ENCODE measurements at regions not wholly inside any gene's neighbourhood (a gene's known extent, or its start where the extent isn't known, plus 50 kb on each side); places are given as distances from the start of the nearest gene placed in this dataset.

GRCh38 chr17:36730095-36730808, 128.9 kb downstream of the MRM1 start:
- DNase-seq: no peak

- no peak for DNase-seq
Observed at GRCh38 chr17:36730857-36731490, 129.6 kb downstream of the MRM1 start.

- no peak for DNase-seq
Observed at GRCh38 chr17:36731811-36732210, 130.4 kb downstream of the MRM1 start.

- DNase-seq: no peak
Observed at GRCh38 chr17:36732351-36732750, 131.0 kb downstream of the MRM1 start.

- DNase-seq: no peak
Observed at GRCh38 chr17:36736201-36737156, 135.1 kb downstream of the MRM1 start.

GRCh38 chr17:36739208-36739607, 137.8 kb downstream of the MRM1 start:
- no peak for DNase-seq

- DNase-seq: no peak
Observed at GRCh38 chr17:36740157-36740556, 138.8 kb downstream of the MRM1 start.

- DNase-seq: no peak
Observed at GRCh38 chr17:36741019-36741902, 139.9 kb downstream of the MRM1 start.

- DNase-seq: no peak
Observed at GRCh38 chr17:36742267-36743000, 141.1 kb downstream of the MRM1 start.

- no peak for DNase-seq
Observed at GRCh38 chr17:36743130-36743529, 141.7 kb downstream of the MRM1 start.

GRCh38 chr17:36746381-36747053, 145.1 kb downstream of the MRM1 start:
- DNase-seq: no peak

GRCh38 chr17:36747861-36748260, 146.5 kb downstream of the MRM1 start:
- no peak for DNase-seq

GRCh38 chr17:36748272-36748671, 146.9 kb downstream of the MRM1 start:
- DNase-seq: no peak

GRCh38 chr17:36749493-36749892, 148.1 kb downstream of the MRM1 start:
- DNase-seq: no peak

- DNase-seq: no peak
Observed at GRCh38 chr17:36750316-36750885, 149.0 kb downstream of the MRM1 start.

GRCh38 chr17:36752096-36752888, 150.9 kb downstream of the MRM1 start:
- no peak for DNase-seq

- DNase-seq: no peak
Observed at GRCh38 chr17:36755586-36755985, 154.2 kb downstream of the MRM1 start.

GRCh38 chr17:36756695-36757094, 155.3 kb downstream of the MRM1 start:
- DNase-seq: no peak

GRCh38 chr17:36760425-36760824, 159.0 kb downstream of the MRM1 start:
- DNase-seq: no peak

Measured in SHP77 treated with DMSO at 0.1 percent for 48 hours (cell line).